Stimulated activated CD8-positive, alpha-beta memory T cell treated with anti-CD3 and anti-CD28 coated beads, Interleukin-15, amount 100 ng/mL, for 48 hours (primary cell): ENCODE measurements at regions not wholly inside any gene's neighbourhood (a gene's known extent, or its start where the extent isn't known, plus 50 kb on each side); places are given as distances from the start of the nearest gene placed in this dataset.

Source experiments
- DNase-seq, 2 donors: peaks; one replicate each; pipeline ENCODE4 v3.0.0-alpha.2; 2020; ENCODE audit warnings: low read depth in 2 of 2

DNA sequence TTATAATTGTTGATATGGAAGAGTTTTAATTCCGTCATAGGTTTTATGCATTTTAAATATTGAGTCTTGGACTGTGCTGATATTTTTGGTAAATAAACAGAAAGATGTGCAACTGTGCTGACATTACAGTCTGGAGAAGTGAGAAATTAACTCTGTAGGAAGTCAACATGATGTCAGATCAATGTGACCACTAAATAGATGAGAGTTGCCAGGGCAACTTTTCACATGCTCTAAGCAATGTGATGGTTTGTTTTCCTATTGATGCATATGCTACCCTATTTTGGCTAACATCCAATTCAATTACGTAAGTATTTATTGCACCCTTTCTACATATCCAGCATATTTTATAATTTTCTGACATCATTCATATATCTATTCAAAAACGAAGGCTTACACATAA, 1109.3 kb downstream of the TSN start:
- DNase-seq, result no peak

DNA sequence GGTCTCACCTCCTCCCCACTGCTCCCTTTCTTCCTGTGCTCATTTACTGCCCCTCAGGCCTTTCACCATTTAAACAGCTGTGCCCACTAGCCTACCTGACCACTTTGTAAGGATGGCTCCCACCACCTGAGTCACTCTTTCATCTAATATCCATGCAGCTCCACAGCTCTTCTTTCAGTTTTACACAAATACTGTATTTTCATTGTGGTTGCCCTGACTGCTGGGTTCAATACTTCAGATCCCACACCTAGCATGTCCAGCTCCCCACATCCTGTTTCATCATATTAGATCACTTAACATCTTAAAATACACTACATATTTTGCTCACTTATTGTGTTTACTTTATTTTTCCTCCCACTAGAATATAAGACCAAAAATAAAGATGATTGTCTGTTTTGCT, 1110.6 kb downstream of the TSN start:
- no peak for DNase-seq

DNA sequence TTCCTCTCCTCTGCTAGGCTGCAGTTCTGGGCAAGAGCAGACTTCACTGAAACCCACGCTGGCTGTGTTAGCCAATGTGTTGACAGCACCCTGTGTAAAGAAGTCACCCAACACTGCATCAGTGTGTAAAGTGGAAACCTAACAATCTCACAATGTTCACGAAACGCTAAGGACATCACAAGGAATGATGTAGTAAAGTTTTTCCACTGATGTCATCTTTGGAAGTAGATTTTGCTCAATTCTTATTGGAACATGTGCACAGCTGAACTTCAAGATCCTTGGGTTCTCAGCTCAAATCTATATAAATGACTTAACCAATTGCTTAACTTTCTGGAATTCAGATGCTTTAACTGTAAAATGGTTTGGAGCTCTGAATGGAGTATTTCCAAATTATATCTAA, 1112.5 kb downstream of the TSN start:
- DNase-seq, result no peak

DNA sequence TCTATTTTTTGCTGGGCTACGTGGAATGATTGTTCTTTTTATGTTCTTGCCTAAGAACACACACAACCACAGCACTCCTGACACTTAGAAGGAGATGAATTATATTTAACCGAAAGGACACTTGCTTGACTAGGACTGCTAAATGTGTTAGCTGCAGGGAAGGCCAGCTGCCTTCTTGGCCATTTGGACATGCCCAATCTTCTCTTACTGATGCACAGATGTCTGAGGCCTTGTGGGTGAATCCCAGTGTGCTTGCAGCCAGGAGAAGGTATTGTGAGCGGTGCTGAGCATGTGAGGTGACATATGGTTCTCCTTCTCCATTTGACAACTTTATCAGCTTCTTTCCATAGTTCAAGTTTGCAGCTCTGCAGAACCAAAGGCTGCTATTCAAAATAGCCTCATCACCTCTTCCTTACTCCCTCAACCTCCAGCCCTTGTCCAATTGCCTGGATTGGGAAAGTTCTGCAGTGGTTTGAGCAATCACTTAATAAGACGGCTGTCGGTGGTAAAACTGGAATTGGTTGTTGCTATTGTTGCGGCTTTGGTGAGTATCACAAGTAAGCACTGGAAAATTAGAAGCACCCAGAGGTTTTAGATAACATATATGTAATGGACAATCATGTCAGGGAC, 1113.3 kb downstream of the TSN start:
- DNase-seq, result no peak

DNA sequence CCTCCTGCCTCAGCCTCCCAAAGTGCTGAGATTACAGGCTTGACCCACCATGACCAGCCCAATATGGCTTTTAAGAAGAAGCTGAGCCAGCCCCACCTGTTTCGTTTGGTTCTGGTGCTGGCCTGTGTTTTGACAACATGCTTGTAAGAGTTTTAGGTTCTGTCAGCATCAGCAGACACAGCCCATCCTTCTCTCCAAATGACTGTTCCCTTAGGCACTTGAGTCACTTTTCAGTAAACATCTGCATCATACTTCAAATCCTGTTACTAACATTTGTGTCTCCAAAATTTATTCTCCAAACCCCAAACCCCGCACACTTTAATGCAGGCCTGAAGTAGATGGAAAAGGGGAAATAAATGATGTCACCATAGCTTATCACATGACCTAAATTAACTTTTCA, 1118.5 kb downstream of the TSN start:
- DNase-seq, result no peak

DNA sequence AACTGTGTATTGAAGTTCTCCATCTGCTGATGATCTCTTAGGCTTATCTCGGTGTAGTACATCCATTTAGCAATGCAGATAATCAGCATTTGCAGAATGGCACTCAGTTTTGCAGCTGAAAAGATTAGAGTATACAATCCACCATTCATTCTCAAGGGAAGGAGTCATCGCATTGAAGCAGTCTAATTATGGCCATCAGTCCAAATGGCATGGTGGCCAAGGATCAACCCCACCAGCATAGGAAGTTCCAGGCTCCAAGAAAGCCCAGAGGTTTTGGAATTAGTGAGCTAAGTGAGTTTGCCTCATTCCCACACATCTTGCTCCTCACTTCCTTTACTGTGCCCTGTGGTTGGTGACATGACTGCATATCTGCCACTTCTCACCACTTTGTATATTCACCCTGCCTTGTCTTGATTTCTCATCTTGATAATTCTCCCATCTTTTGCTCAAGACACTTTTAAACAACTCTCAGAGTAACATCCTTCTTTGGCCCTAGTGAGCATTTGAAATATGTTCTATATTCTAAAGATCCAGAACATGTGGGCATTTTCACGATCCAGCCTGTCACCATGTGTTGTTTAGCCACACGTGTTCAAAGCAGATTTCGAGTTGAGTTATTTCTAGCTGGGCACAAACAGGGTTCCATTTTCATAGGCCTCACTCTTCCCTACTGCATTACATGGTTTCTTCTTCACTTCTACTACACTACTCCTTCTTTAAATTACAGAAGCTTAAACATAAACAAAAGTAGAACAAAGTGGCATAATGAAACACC, 1119.8 kb downstream of the TSN start:
- DNase-seq, result no peak

DNA sequence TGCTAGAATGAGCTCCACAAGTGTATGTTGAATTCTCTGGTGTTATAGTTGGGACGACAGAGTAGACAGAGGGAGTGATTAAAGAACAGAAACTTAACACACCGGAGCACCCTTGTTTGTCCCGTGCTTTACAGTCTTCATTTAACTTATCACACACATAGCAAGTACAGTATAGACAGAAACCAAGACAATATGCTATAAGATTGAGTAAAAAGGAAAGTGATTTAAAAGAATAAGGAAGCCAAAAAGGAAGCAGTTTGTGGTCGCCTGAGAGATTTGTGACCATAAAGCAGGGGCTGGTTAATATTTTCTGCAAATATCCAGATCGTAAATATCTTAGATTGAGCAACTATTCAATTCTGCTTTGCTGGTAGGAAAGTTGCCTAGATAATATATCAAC, 1128.4 kb downstream of the TSN start:
- DNase-seq, result no peak

DNA sequence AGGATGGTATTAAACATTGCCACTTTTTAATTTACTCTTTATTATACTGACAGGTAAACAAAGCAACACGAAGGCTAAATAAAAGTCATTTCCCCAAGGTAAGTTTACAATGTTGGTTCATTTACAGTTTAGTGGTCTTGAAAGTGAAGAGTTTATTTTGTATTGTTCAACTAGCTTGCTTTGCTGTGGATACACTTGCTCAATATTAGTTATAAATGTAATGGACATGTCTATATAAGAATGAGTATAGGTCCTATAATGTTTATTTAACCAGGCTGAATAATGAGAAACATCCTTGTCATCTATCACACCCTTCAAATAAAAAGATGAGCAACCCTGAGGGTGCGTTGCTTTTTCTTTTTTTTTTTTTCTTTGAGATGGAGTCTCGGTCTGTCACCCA, 1129.4 kb downstream of the TSN start:
- no peak for DNase-seq

DNA sequence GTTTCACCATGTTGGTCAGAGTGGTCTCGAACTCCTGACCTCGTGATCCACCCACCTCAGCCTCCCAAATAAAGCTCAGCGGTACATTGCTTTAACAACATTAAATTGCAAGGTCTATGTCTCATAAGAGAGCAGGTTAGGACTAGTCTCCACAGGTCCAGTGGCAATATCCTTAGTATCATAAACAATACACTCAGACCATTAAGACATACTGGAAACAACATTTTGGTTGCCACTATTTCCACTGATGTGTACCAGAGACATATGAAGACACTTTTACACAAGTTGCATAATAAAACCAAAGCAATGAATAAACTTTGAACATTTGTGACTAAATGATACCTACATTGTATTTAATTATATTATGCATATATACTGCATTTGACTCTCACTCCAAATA, 1130.0 kb downstream of the TSN start:
- DNase-seq, result no peak

DNA sequence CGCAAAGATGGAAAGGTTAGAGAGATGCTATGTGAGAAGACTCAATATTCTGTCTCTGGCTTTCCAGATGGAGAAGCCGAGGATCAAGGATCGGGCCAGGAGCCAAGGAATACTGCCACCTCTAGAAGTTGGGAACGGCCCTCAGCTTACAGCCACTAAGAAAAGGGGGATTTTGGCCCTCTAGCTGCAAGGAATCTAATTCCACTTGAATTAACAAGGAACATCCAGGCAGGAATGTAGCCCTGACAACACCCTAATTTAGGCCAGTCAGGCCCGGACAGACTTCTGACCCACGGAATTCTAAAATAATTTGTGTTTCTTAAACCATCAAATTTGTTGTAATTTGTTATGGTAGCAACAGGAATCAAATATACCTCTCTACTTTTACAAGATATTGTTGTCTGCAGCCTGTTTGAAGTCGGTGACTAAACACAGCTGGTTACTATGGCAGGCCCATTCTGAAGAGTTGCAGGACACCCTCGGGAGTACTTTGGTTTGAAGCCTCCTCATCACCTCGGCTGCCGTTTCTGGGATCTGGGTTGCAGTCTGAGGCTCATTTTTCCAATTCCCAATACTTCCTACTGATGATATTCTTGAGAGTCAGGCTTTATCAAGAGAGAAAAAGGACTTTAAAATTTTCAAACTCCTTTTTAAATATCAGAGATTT, 1131.2 kb downstream of the TSN start:
- no peak for DNase-seq

DNA sequence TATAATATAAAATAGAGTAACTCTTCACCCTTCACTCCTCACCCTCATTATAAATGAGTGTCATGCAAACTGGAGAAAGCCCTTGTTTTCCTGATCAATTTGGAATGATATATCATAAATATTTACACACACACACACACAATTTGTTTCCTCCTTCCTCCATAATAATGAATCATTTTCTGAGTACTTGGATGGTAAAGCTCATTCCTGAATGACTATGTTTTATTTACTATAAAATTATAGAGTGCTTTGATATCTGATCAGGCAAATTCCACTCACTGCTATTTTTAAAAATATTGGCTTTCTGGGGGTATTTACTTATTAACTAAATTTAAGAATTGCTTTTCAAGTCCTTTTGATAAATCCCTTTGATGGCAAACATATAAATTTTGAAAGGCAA, 1125.5 kb upstream of the CNTNAP5 start:
- DNase-seq, result no peak

DNA sequence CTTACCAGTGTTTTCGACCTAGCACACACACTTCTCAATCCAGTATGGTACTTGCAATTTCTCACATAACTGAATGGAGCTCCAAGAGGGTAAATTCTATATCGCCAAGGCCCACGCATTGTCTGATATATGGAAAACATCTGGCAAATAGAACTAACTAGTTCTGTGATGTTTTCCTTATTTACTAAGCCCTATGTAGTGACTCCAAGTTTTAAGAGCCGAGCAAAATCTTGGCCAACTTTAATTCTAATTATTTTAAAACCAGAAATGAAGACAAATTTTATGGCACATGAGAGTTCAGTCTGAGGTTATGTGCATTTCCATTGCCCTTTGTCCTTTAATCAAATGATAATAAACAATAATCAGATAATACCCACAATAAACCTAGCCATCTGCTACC, 1119.7 kb upstream of the CNTNAP5 start:
- no peak for DNase-seq

DNA sequence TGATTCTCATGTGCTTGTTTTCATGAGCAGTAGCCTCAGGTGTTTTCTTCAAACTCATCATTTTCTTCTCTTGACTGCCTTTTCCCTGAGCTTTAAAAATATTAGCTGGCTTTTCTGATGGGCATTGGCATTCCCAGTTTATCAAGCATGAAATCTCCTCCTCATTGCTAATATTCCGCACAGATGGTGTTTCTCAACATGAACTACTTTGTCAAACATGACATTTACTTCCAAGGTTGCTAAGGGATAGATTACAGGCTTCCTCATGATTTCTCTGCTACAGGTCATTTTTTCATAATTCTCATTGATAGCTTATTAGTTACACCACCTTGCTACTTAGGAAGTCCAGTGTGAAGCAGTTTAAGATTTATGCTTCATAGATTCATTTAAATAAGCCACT, 1116.9 kb upstream of the CNTNAP5 start:
- DNase-seq, result no peak

DNA sequence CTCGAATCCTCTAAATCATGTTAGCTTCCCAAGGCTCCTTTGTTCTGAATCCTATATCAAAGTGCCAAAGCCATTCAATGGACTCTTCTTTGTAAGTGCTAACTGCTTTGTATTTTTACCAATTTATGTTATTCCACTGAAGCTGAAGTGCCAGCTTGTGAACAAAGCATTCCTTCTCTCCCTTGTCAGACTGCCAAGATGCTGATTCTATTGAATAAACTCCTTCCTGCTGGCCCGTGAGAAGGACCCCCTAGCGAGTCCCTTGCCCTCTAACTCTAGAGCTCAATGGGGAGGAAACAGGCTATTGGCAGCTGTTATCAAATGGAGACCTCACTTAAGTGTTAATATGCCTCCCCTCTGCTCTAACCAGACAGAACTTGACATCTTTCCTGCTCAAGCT, 1097.9 kb upstream of the CNTNAP5 start:
- no peak for DNase-seq

DNA sequence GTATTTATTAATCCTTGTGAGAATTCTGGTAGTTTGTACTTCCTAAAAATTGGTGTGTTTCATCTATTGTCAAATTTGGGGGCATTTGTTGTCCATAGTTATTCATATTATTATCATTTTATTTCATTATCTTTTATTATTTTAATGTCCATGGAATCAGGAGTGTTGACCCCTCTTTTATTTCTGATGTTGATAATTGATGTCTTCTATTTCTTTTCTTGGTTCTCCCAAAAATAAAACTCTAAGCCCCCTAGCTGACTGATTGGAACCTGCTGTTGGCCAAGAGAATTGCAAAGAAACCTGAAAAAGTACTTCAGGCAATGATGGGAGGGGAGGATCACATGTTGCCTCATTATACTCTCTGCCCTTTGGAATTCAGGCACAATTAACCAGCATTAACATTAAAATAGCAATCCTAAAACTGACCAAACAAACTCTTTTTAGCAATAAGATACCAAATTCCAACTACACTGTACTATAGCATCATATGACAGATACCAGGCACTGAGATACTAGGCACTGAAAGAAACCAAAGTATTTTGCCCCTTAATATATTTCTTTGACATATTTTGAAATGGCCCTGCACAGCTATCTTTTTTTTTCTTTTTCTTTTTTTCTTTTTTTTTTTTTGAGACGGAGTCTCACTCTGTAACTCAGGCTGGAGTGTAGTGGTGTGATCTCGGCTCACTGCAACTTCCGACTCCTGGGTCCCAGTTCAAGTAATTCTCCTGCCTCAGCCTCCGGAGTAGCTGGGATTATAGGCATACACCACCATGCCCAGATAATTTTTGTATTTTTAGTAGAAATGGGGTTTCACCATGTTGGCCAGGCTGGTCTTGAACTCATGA, 1097.2 kb upstream of the CNTNAP5 start:
- no peak for DNase-seq

DNA sequence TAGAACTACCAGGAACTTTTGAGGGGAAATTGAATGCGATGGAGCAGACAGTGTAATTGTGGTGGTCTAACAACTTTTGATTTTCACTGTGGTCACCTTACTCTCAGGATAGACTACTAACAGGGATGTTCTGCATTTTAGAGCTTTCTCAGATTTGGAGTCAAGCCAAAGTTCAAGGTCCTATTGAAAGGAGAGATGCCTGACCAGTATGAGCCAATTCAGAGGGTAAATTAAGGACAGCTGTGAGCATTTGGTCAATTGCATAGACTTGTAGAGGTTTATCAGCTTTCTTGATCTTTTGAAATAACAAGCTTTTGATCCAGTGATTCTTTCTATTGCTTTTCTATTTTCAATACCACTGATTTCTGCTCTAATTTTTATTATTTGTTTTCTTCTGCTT, 1095.7 kb upstream of the CNTNAP5 start:
- DNase-seq, result no peak

DNA sequence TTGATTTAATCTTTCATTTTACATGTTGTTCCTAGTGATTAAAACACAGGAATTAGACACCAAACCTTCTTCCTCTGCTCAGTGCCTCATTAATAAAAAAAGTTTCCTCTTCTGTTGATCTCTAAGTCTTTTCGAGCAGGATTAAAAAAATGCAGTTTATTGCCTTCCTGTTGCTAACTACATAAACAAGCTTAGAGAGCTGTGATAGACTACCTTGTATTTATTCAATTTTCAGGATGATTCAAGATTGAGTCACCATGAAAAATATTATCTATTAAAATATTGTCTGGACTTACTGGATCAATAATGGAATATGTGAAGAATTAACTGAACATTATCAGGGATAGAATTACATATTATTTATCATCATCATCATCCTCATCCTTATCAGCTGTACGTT, 1089.6 kb upstream of the CNTNAP5 start:
- DNase-seq, result no peak

DNA sequence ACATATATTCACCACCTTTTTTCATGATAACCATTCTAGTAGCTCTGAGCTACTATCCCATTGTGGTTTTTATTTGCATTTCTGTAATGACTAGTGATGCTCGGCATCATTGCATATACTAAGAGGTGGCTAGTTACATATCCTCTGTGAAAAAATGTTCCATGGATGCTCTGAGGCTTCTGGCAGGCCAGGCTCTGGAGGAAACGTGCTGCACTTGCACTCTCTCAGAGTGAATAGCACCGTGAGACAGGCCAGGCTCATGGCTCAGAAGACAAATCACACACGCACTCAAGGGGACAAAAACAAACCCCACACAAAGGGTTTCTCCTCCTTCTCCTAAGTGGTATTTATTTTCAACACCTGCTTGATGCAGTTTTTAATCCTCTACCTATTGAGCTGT, 1085.3 kb upstream of the CNTNAP5 start:
- no peak for DNase-seq

DNA sequence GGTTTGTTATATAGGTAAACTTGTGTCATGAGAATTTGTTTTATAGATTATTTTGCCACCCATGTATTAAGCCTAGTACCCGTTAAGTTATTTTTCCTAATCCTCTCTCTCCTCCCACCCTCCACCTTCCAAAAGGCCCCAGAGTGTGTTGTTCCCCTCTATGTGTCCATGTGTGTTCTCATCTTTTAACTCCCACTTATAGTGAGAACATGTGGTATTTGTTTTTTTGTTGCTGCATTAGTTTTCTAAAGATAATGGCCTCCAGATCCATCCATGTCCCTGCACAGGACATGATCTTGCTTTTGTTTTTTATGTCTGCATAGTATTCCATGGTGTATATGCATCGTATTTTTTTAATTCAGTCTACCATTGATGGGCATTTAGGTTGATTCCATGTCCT, 1075.6 kb upstream of the CNTNAP5 start:
- DNase-seq, result no peak

DNA sequence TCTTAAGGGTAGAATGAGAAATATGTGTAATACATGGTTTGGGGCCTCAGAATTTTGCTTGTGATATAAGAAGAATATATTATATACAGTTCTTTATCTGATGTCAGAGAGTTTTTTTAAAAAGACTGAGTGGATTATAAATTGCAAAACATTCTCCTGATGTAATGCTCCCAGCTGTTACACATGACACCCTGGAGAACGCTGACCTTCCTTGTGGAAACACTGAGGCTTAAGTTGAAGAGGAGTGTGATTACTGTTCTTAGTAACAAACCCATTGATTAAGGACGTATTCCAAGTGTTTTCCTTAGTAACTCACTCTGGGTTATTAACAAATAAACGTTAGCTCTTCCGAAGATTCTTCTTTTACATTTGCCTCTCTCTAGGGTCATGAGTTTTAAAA, 1069.3 kb upstream of the CNTNAP5 start:
- DNase-seq, result no peak

DNA sequence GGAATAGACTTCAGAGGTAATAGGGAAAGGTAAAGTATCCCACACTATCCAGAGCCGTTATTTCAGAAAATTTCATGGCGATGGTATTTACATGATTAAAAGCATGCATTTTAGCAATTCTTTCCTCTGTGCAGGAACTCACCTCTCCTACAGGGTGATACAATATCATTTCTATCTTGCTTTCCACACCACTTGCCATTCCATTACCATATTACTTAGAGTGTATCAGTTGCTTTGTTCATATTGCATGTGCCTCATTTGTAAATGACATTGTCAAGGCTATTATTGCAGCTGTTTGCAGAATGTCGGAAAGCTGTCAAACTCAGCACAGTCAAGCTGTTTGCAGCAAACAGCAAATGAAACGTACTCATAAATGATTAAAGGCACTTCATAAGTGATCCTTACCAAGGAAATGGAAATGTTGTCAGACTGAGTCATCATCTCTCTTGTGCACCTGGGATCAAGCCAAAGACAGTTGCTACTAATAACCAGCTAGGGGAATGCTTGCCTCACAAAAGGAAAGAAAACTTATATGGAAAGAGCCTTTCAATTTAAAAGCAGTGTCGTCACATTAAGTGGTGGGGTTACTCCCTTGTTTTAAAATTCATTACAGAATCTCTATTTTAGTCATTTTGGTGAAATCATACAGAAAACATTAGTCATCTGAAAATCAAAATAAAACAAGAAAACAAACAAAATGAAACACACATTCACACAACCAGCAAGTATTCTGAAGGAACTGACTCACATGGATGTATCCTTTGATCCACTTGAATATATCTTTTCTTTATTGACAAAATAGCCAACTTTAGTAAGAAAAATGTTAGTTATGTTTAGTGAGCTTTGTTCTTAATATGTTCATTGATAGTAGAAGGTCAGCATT, 1064.1 kb upstream of the CNTNAP5 start:
- no peak for DNase-seq
